ENCODE measurements at regions not wholly inside any gene's neighbourhood (a gene's known extent, or its start where the extent isn't known, plus 50 kb on each side); places are given as distances from the start of the nearest gene placed in this dataset.
"Not testable (repeated sequence)": the region's sequence is repeated elsewhere in the genome, so short reads cannot be mapped to it uniquely, and the experiment has no call there.

GRCh38 chr7:3128857-3129490 is 85.3 kb upstream of the CARD11 start:
- CTCF ChIA-PET: no interaction called here
- POLR2A ChIA-PET: no interaction called here

- CTCF ChIA-PET: interaction anchor here (1.6 kb wide), 1 partner anchor 45 kb away, joined by 5 read pairs; no protein-coding TSS in a partner anchor
- POLR2A ChIA-PET: no interaction called here
These were observed 90.2 kb upstream of the CARD11 start for GRCh38 chr7:3133811-3134385.

- POLR2A ChIA-PET: no interaction called here
- CTCF ChIA-PET: no interaction called here
These were observed 91.1 kb upstream of the CARD11 start for GRCh38 chr7:3134745-3135144.

- POLR2A ChIA-PET: no interaction called here
- CTCF ChIA-PET: interaction anchor here (0.6 kb wide), 1 partner anchor 60 kb away, joined by 3 read pairs; no protein-coding TSS in a partner anchor
These were observed 92.0 kb upstream of the CARD11 start for GRCh38 chr7:3135626-3136025.

GRCh38 chr7:3138206-3138605 is 94.5 kb upstream of the CARD11 start:
- CTCF ChIA-PET: no interaction called here
- POLR2A ChIA-PET: no interaction called here

GRCh38 chr7:3138997-3139396 is 95.3 kb upstream of the CARD11 start:
- POLR2A ChIA-PET: no interaction called here
- CTCF ChIA-PET: no interaction called here

- CTCF ChIA-PET: interaction anchor here (0.7 kb wide), 4 partner anchors 194 to 1197 kb away, joined by 3 to 6 read pairs (median 4); no protein-coding TSS in a partner anchor
- POLR2A ChIA-PET: interaction anchor here (0.7 kb wide), 1 partner anchor 18 kb away, joined by 6 read pairs; no protein-coding TSS in a partner anchor
These were observed 97.2 kb upstream of the CARD11 start for GRCh38 chr7:3140834-3141233.

- POLR2A ChIA-PET: no interaction called here
- CTCF ChIA-PET: interaction anchor here (0.7 kb wide), 4 partner anchors 193 to 1196 kb away, joined by 3 to 6 read pairs (median 4); no protein-coding TSS in a partner anchor
These were observed 97.7 kb upstream of the CARD11 start for GRCh38 chr7:3141326-3141725.

GRCh38 chr7:3143869-3144775 is 100.5 kb upstream of the CARD11 start:
- CTCF ChIA-PET: no interaction called here
- POLR2A ChIA-PET: no interaction called here

- POLR2A ChIA-PET, CTCF ChIA-PET: not testable (repeated sequence)
These were observed 101.1 kb upstream of the CARD11 start for GRCh38 chr7:3144776-3145125.

- CTCF ChIA-PET: interaction anchor here (0.9 to 1.6 kb wide), 2 partner anchors 8 to 81 kb away, joined by 3 read pairs; no protein-coding TSS in a partner anchor
- POLR2A ChIA-PET: no interaction called here
These were observed 103.0 kb upstream of the CARD11 start for GRCh38 chr7:3146571-3147226.

- POLR2A ChIA-PET, CTCF ChIA-PET: not testable (repeated sequence)
These were observed 104.8 kb upstream of the CARD11 start for GRCh38 chr7:3148471-3148870.

- ChIA-PET CTCF (no interaction called here), POLR2A (no interaction called here)
These were observed 105.7 kb upstream of the CARD11 start for GRCh38 chr7:3149231-3149995.

- ChIA-PET POLR2A (no interaction called here), CTCF (interaction anchor here (1.1 kb wide), 1 partner anchor 57 kb away, joined by 4 read pairs; no protein-coding TSS in a partner anchor)
These were observed 106.4 kb upstream of the CARD11 start for GRCh38 chr7:3150027-3150426.

- ChIA-PET CTCF (interaction anchor here (0.7 to 1.0 kb wide), 2 partner anchors 60 to 287 kb away, joined by 3 read pairs; no protein-coding TSS in a partner anchor), POLR2A (no interaction called here)
These were observed 108.1 kb upstream of the CARD11 start for GRCh38 chr7:3151784-3152183.

GRCh38 chr7:3152714-3153113 is 109.0 kb upstream of the CARD11 start:
- CTCF ChIA-PET: interaction anchor here (1.0 kb wide), 1 partner anchor 288 kb away, joined by 3 read pairs; no protein-coding TSS in a partner anchor
- POLR2A ChIA-PET: no interaction called here

GRCh38 chr7:3153118-3153517 is 109.5 kb upstream of the CARD11 start:
- ChIA-PET CTCF (interaction anchor here (0.9 to 2.5 kb wide), 4 partner anchors 63 to 288 kb away, joined by 3 to 13 read pairs (median 10); no protein-coding TSS in a partner anchor), POLR2A (no interaction called here)

GRCh38 chr7:3154317-3154716 is 110.7 kb upstream of the CARD11 start:
- POLR2A ChIA-PET: interaction anchor here (0.6 kb wide), 1 partner anchor 267 kb away, joined by 8 read pairs; no protein-coding TSS in a partner anchor

More at GRCh38 chr7:3154317-3154716, 110.7 kb upstream of the CARD11 start:
- CTCF ChIA-PET: interaction anchor here (0.6 to 2.5 kb wide), 14 partner anchors 8 to 290 kb away, joined by 3 to 14 read pairs (median 3); no protein-coding TSS in a partner anchor
